Tibial artery (tissue), 4 donors: ENCODE measurements at regions not wholly inside any gene's neighbourhood (a gene's known extent, or its start where the extent isn't known, plus 50 kb on each side); places are given as distances from the start of the nearest gene placed in this dataset.
A peak's percentile ranks its signal among the peaks of the same experiment; 100 is the strongest.

Experiments
- DNase-seq, 2 donors: peaks; one replicate each; pipeline ENCODE4 v3.0.0-alpha.2; 2019
- H3K27ac ChIP-seq, 2 donors: fragments of 200-600 bp; sonication (generic) in 1 of 2; 1 replicate in 1 of 2; 2 replicates in 1 of 2; pipeline ENCODE4 v1.5.1; 2018 to 2019; ENCODE audit warnings: mild to moderate bottlenecking in 1 of 2
- H3K27me3 ChIP-seq, 2 donors: fragments of 200-600 bp; sonication (generic) in 1 of 2; one replicate each; pipeline versions ENCODE4 v1.5.1 to v1.6.0; 2016 to 2019
- H3K36me3 ChIP-seq, 3 donors: fragments of 200-600 bp; sonication (generic) in 2 of 3; one replicate each; pipeline ENCODE4 v1.5.1; 2016 to 2019; ENCODE audit warnings: mild to moderate bottlenecking in 2 of 3
- H3K4me1 ChIP-seq, 4 donors: fragments of 200-600 bp; sonication (generic) in 2 of 4; 1 replicate in 3 of 4; 2 replicates in 1 of 4; pipeline ENCODE4 v1.5.1; 2016 to 2019
- H3K4me3 ChIP-seq, 2 donors: fragments of 200-600 bp; sonication (generic) in 1 of 2; 1 replicate in 1 of 2; 2 replicates in 1 of 2; pipeline ENCODE4 v1.5.1; 2018 to 2019; ENCODE audit warnings: mild to moderate bottlenecking in 2 of 2
- H3K9me3 ChIP-seq, 3 donors: fragments of 200-600 bp; sonication (generic) in 1 of 3; one replicate each; pipeline ENCODE4 v1.5.1; 2016 to 2019
- CTCF ChIP-seq, 2 experiments: fragments of 200-600 bp in 1 of 2; fragments of 450-650 bp in 1 of 2; IDR thresholded peaks; one replicate each; pipeline ENCODE4 v1.5.1; 2017 to 2019; ENCODE audit warnings: antibody characterized with exemption in 2 of 2, mild to moderate bottlenecking in 1 of 2, moderate library complexity in 1 of 2
- intact Hi-C: fragments of 100-400 bp; cut with DNase I; formaldehyde crosslinking; loops from one replicate; pipeline ENCODE4 v1.15.0; 2023; ENCODE audit warnings: low total_unique reads

GRCh38 chr3:127140501-127141460, 52.1 kb upstream of the PRR23E start:
- Histone ChIP-seq H3K36me3 (no peaks in the 10 kb centered on the region), H3K9me3 (no peaks in the 10 kb centered on the region), H3K4me1 (peaks cover 0 to 13% (median 10%) of the 10 kb centered on the region in 4 donors), H3K4me3 (no peak overlapping the region), H3K27me3 (peaks cover 0 to 1% of the 10 kb centered on the region in 2 donors), H3K27ac (no peak overlapping the region)
- DNase-seq: peak in 1 of 2 donors; percentile 53
- intact Hi-C loops: no loop called here
- no peak for TF ChIP-seq CTCF (IDR thresholded peaks at IDR 0.05)

GRCh38 chr3:127141921-127142730, 50.8 kb upstream of the PRR23E start:
- Histone ChIP-seq H3K27ac (no peak overlapping the region), H3K4me1 (peaks cover 0 to 9% (median 8%) of the 10 kb centered on the region in 4 donors), H3K9me3 (no peaks in the 10 kb centered on the region), H3K36me3 (no peaks in the 10 kb centered on the region), H3K27me3 (no peaks in the 10 kb centered on the region), H3K4me3 (no peak overlapping the region)
- no peak for TF ChIP-seq CTCF (IDR thresholded peaks at IDR 0.05)
- peak in 1 of 2 donors; percentile 31 for DNase-seq
- intact Hi-C loops: no loop called here
